Type B pancreatic cell (in vitro differentiated cells): ENCODE measurements at regions not wholly inside any gene's neighbourhood (a gene's known extent, or its start where the extent isn't known, plus 50 kb on each side); places are given as distances from the start of the nearest gene placed in this dataset.

ENCODE experiments used
- DNase-seq: peaks from one replicate; pipeline ENCODE4 v3.0.0; 2021; ENCODE audit warnings: mixed read lengths; ENCODE audit not compliant: unreplicated experiment; ENCODE audit errors: extremely low spot score
- H3K27ac Mint-ChIP-seq: 2 replicates; pipeline ENCODE4 v1.8.0; 2021; ENCODE audit warnings: mild to moderate bottlenecking, mixed read lengths
- H3K27me3 Mint-ChIP-seq: 2 replicates; pipeline ENCODE4 v1.8.0; 2021; ENCODE audit warnings: mixed read lengths
- H3K36me3 Mint-ChIP-seq: 2 replicates; pipeline ENCODE4 v1.8.0; 2021; ENCODE audit warnings: mixed read lengths
- H3K4me1 Mint-ChIP-seq: one replicate; pipeline ENCODE4 v1.8.0; 2021; ENCODE audit warnings: mixed read lengths; ENCODE audit not compliant: unreplicated experiment
- H3K4me3 Mint-ChIP-seq: 2 replicates; pipeline ENCODE4 v1.8.0; 2021; ENCODE audit warnings: mild to moderate bottlenecking, mixed read lengths
- H3K9me3 Mint-ChIP-seq: 2 replicates; pipeline ENCODE4 v1.8.0; 2021; ENCODE audit warnings: mixed read lengths
- CTCF ChIP-seq: fragments of 200-600 bp; sonication (generic); conservative IDR thresholded peaks from 2 replicates; pipeline ENCODE4 v1.5.0; 2021; ENCODE audit warnings: antibody characterized with exemption, mild to moderate bottlenecking

- Mint-ChIP-seq H3K4me1 (no peaks in the 10 kb centered on the region), H3K9me3 (peaks cover 5% of the 10 kb centered on the region), H3K4me3 (no peak overlapping the region), H3K27me3 (no peaks in the 10 kb centered on the region), H3K36me3 (no peaks in the 10 kb centered on the region), H3K27ac (no peak overlapping the region)
- DNase-seq: no peak
- no peak for TF ChIP-seq CTCF
Observed at GRCh38 chr14:84343656-84344055, 1186.3 kb upstream of the FLRT2 start.

- Mint-ChIP-seq H3K27ac (no peak overlapping the region), H3K27me3 (no peaks in the 10 kb centered on the region), H3K36me3 (no peaks in the 10 kb centered on the region), H3K4me3 (no peak overlapping the region), H3K4me1 (no peaks in the 10 kb centered on the region), H3K9me3 (peaks cover 4% of the 10 kb centered on the region)
- no peak for TF ChIP-seq CTCF
- no peak for DNase-seq
Observed at GRCh38 chr14:84351646-84352045, 1178.3 kb upstream of the FLRT2 start.

- Mint-ChIP-seq H3K27me3 (no peaks in the 10 kb centered on the region), H3K4me1 (no peaks in the 10 kb centered on the region), H3K9me3 (peaks cover 8% of the 10 kb centered on the region), H3K27ac (no peak overlapping the region), H3K4me3 (no peak overlapping the region), H3K36me3 (no peaks in the 10 kb centered on the region)
- no peak for DNase-seq
- TF ChIP-seq CTCF: no peak
Observed at GRCh38 chr14:84361476-84361875, 1168.5 kb upstream of the FLRT2 start.

- H3K36me3 Mint-ChIP-seq: no peaks in the 10 kb centered on the region
Observed at GRCh38 chr14:84375235-84375634, 1154.7 kb upstream of the FLRT2 start.

GRCh38 chr14:84390010-84390409 is 1139.9 kb upstream of the FLRT2 start:
- Mint-ChIP-seq H3K4me3 (no peak overlapping the region), H3K27me3 (no peaks in the 10 kb centered on the region), H3K27ac (no peak overlapping the region), H3K4me1 (no peaks in the 10 kb centered on the region), H3K36me3 (no peaks in the 10 kb centered on the region), H3K9me3 (peaks cover 6% of the 10 kb centered on the region)
- TF ChIP-seq CTCF: no peak
- no peak for DNase-seq

More at GRCh38 chr14:84375235-84375634, 1154.7 kb upstream of the FLRT2 start:
- H3K4me3 Mint-ChIP-seq: no peak overlapping the region
- no peak overlapping the region for H3K27ac Mint-ChIP-seq
- no peak for TF ChIP-seq CTCF
- no peaks in the 10 kb centered on the region for H3K4me1 Mint-ChIP-seq
- no peaks in the 10 kb centered on the region for H3K27me3 Mint-ChIP-seq
- DNase-seq: no peak
- no peaks in the 10 kb centered on the region for H3K9me3 Mint-ChIP-seq

GRCh38 chr14:84397631-84398030 is 1132.3 kb upstream of the FLRT2 start:
- no peak overlapping the region for H3K4me3 Mint-ChIP-seq
- DNase-seq: no peak
- H3K36me3 Mint-ChIP-seq: no peaks in the 10 kb centered on the region
- TF ChIP-seq CTCF: no peak
- H3K9me3 Mint-ChIP-seq: peaks cover 9% of the 10 kb centered on the region
- no peaks in the 10 kb centered on the region for H3K27me3 Mint-ChIP-seq
- H3K4me1 Mint-ChIP-seq: peaks cover 4% of the 10 kb centered on the region
- H3K27ac Mint-ChIP-seq: no peak overlapping the region
